HS-5 (cell line): ENCODE measurements at regions not wholly inside any gene's neighbourhood (a gene's known extent, or its start where the extent isn't known, plus 50 kb on each side); places are given as distances from the start of the nearest gene placed in this dataset.
"Not testable (repeated sequence)": the region's sequence is repeated elsewhere in the genome, so short reads cannot be mapped to it uniquely, and the experiment has no call there.

Source experiments
- DNase-seq: peaks from one replicate; pipeline ENCODE4 v3.0.0-alpha.2; 2012; ENCODE audit warnings: low read depth

- DNase-seq: no peak
Observed at GRCh38 chr18:34352385-34353163, 127.9 kb upstream of the NOL4 start.

GRCh38 chr18:34354351-34354750 lies 129.6 kb upstream of the NOL4 start:
- no peak for DNase-seq

GRCh38 chr18:34357944-34358580 lies 133.3 kb upstream of the NOL4 start:
- DNase-seq: no peak

GRCh38 chr18:34358923-34359322 lies 134.2 kb upstream of the NOL4 start:
- no peak for DNase-seq

- DNase-seq: no peak
Observed at GRCh38 chr18:34364699-34365098, 140.0 kb upstream of the NOL4 start.

- DNase-seq: no peak
Observed at GRCh38 chr18:34370704-34371395, 146.1 kb upstream of the NOL4 start.

- no peak for DNase-seq
Observed at GRCh38 chr18:34380326-34380725, 155.6 kb upstream of the NOL4 start.

GRCh38 chr18:34385311-34385710 lies 160.6 kb upstream of the NOL4 start:
- no peak for DNase-seq

- DNase-seq: no peak
Observed at GRCh38 chr18:34386803-34387202, 162.1 kb upstream of the NOL4 start.

GRCh38 chr18:34397286-34397896 lies 172.7 kb upstream of the NOL4 start:
- DNase-seq: no peak

- DNase-seq: no peak
Observed at GRCh38 chr18:34399892-34400291, 175.2 kb upstream of the NOL4 start.

- DNase-seq: no peak
Observed at GRCh38 chr18:34400834-34401233, 176.1 kb upstream of the NOL4 start.

- no peak for DNase-seq
Observed at GRCh38 chr18:34401775-34402174, 177.1 kb upstream of the NOL4 start.

GRCh38 chr18:34407471-34407870 lies 182.8 kb upstream of the NOL4 start:
- not testable (repeated sequence) for DNase-seq

GRCh38 chr18:34411952-34412351 lies 187.2 kb upstream of the NOL4 start:
- DNase-seq: no peak

GRCh38 chr18:34431042-34431441 lies 206.3 kb upstream of the NOL4 start:
- no peak for DNase-seq

GRCh38 chr18:34444622-34445021 lies 219.9 kb upstream of the NOL4 start:
- no peak for DNase-seq

GRCh38 chr18:34448662-34449061 lies 223.9 kb upstream of the NOL4 start:
- DNase-seq: no peak

GRCh38 chr18:34457761-34458160 lies 233.0 kb upstream of the NOL4 start:
- no peak for DNase-seq

- DNase-seq: no peak
Observed at GRCh38 chr18:34458410-34458977, 233.8 kb upstream of the NOL4 start.

GRCh38 chr18:34461266-34461665 lies 236.6 kb upstream of the NOL4 start:
- no peak for DNase-seq

- DNase-seq: peak; percentile 9
Observed at GRCh38 chr18:34467058-34467457, 242.3 kb upstream of the NOL4 start.
